GM21367 (cell line): ENCODE measurements at regions not wholly inside any gene's neighbourhood (a gene's known extent, or its start where the extent isn't known, plus 50 kb on each side); places are given as distances from the start of the nearest gene placed in this dataset.
"Not testable (repeated sequence)": the region's sequence is repeated elsewhere in the genome, so short reads cannot be mapped to it uniquely, and the experiment has no call there.

ENCODE experiments used
- ATAC-seq: cut with Tn5 transposase; IDR thresholded peaks from one replicate; pipeline ENCODE4 v1.9.1; 2021; ENCODE audit not compliant: unreplicated experiment

GRCh38 chr1:244291236-244292201 is 160.2 kb downstream of the ADSS2 start:
- ATAC-seq = no peak

- ATAC-seq = no peak
Observed at GRCh38 chr1:244294599-244295224, 157.0 kb downstream of the ADSS2 start.

GRCh38 chr1:244296003-244296402 is 155.7 kb downstream of the ADSS2 start:
- ATAC-seq = no peak

GRCh38 chr1:244296447-244296846 is 155.3 kb downstream of the ADSS2 start:
- ATAC-seq = no peak

- ATAC-seq = no peak
Observed at GRCh38 chr1:244297087-244297486, 154.6 kb downstream of the ADSS2 start.

- no peak for ATAC-seq
Observed at GRCh38 chr1:244297616-244298015, 154.1 kb downstream of the ADSS2 start.

GRCh38 chr1:244300029-244300375 is 151.7 kb downstream of the ADSS2 start:
- not testable (repeated sequence) for ATAC-seq

- no peak for ATAC-seq
Observed at GRCh38 chr1:244301595-244302130, 150.0 kb downstream of the ADSS2 start.

GRCh38 chr1:244302876-244303609 is 148.7 kb downstream of the ADSS2 start:
- no peak for ATAC-seq

- no peak for ATAC-seq
Observed at GRCh38 chr1:244303610-244303969, 148.1 kb downstream of the ADSS2 start.

GRCh38 chr1:244304156-244304555 is 147.6 kb downstream of the ADSS2 start:
- no peak for ATAC-seq

GRCh38 chr1:244304656-244305055 is 147.1 kb downstream of the ADSS2 start:
- ATAC-seq = no peak

- no peak for ATAC-seq
Observed at GRCh38 chr1:244305776-244306341, 145.8 kb downstream of the ADSS2 start.

- no peak for ATAC-seq
Observed at GRCh38 chr1:244306544-244306943, 145.2 kb downstream of the ADSS2 start.

GRCh38 chr1:244309191-244309590 is 142.5 kb downstream of the ADSS2 start:
- not testable (repeated sequence) for ATAC-seq

GRCh38 chr1:244311784-244312532 is 139.8 kb downstream of the ADSS2 start:
- ATAC-seq = no peak

- no peak for ATAC-seq
Observed at GRCh38 chr1:244313346-244313745, 138.4 kb downstream of the ADSS2 start.

GRCh38 chr1:244314921-244315559 is 136.7 kb downstream of the ADSS2 start:
- no peak for ATAC-seq

- no peak for ATAC-seq
Observed at GRCh38 chr1:244315996-244316395, 135.7 kb downstream of the ADSS2 start.

- no peak for ATAC-seq
Observed at GRCh38 chr1:244316407-244316806, 135.3 kb downstream of the ADSS2 start.
